ENCODE measurements at regions not wholly inside any gene's neighbourhood (a gene's known extent, or its start where the extent isn't known, plus 50 kb on each side); places are given as distances from the start of the nearest gene placed in this dataset.

DNA sequence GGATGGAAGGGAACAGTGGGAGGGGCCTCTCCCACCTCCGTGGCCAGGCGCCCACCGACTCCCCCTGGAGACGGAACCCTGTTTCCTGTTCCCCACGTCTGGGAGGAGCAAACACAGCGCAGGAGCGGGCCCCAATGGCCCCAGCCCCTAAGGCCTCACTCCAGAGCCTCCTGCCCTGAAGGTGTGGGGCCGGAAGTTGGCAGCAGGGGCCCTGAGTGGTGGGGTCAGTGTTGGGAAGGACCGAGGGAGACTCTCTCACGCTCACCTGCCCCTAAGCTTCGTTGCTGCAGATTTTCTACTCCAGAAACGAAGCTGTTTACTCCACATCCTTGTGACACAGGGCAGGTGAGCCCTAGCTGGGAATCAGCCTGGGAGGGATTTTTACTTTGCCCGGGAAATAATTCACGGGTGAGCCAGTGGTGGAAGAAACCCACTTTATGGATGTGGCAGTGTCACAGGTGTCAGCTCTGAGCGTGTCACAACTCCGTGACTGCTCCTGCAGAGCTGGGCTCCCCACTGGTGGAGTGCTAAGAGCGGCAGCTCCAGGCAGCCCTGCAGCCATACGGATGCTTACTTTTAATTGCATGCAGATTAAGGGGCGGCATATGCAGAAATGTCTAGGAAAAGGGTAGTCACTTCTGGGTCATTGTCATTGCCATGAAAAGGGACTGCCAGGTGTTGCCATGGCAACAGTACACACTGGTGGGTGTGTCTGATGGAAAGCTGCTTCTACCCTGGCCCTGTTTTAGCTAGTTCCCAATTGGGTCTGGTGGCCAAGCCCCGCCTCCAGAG, 77.5 kb upstream of the OLFM1 start:
- DNase-seq, result no peak

GRCh38 chr9:135010586-135010860, 76.9 kb upstream of the OLFM1 start:
- DNase-seq, result no peak

- DNase-seq, result no peak
Observed at GRCh38 chr9:135010921-135011320, 76.5 kb upstream of the OLFM1 start.

- DNase-seq, result no peak
Observed at GRCh38 chr9:135012166-135012565, 75.3 kb upstream of the OLFM1 start.

DNA sequence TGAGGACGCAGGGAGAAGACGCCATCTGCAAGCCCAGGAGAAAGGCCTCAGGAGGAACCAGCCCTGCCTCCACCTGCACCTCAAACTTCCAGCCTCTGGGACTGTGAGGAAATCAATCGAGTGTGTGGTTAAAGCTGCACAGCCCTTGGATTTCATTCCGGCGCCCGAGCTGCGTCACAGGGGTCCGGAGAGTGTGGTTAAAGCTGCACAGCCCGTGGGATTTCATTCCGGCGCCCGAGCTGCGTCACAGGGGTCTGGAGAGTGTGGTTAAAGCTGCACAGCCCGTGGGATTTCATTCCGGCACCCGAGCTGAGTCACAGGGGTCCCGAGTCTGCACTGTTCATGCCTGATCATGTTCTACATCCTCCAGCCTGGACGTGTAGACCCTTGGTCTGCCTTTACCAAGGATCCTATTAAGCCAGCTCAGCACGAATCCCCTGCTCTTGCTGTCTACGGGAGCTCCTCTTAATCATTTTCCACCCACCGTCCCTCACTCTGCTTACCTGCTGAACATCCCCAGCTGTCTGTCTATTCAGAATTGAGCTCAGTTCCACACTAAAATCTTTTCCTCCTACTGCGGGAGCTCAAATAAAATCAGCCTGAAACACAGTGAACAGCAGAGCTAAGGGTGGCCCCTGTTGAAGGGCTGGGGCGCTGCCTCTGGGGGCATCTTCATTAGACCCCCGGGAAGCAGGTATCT, 73.0 kb upstream of the OLFM1 start:
- DNase-seq, result no peak

DNA sequence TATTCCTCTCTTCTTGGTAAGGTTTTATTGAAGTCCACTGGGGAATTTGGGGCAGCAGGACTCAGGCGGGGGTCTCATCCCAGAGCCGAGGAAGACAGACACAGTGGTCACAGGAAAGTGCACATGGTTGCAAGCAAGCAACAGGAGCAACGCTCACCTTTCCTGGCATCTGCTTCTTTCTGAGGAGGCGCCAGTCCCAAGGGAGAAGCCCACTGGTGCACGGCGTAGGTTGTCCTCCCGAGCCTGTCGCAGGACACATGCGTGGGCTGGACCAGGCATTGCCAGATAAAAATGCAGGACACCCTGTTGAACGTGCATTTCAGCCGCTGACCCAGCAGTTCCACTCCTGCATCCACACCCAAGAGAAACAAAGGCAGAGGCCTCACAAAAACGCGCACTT, 72.4 kb upstream of the OLFM1 start:
- DNase-seq, result no peak

- DNase-seq, result no peak
Observed at GRCh38 chr9:135015565-135015964, 71.9 kb upstream of the OLFM1 start.

GRCh38 chr9:135016037-135016640, 71.3 kb upstream of the OLFM1 start:
- no peak for DNase-seq

DNA sequence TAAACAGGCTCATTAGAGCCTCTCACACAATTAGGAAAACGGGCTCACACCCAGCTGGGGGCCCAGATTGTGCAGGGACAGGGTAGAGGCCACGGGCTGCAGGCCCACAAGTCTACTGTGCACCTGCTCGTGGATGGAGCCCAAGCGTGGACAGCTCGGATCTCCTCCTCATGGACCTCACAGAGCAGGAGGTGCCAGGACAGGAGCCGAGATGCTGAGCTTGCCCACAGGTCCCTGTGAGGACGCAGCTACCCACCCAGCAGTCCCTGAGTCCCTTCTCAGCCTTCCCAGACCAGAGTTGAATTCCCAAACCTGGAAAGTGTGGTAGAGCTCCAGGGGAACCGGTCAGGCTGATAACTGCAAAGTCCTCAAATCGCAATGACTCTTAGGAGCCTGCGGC, 70.6 kb upstream of the OLFM1 start:
- no peak for DNase-seq

DNA sequence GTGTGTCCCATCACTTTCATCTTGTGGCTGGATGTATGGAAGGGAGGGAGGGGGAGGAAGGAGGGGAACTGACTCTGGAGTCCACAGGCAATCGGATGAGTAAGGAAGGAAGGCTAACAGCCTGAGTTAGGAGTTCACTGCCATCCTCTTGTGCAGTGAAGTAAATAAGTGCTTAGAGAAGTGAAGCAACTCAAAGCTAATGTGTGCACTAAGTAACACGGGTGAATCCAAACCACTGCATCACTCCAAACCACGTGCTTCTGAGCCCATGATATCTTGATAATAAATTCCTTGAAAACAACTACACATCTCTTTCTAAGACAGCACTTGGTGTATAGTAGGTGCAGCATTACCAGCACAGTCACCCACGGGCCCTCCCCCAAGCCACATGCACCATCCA, 69.6 kb upstream of the OLFM1 start:
- DNase-seq, result no peak

- DNase-seq, result no peak
Observed at GRCh38 chr9:135018306-135018915, 69.1 kb upstream of the OLFM1 start.

DNA sequence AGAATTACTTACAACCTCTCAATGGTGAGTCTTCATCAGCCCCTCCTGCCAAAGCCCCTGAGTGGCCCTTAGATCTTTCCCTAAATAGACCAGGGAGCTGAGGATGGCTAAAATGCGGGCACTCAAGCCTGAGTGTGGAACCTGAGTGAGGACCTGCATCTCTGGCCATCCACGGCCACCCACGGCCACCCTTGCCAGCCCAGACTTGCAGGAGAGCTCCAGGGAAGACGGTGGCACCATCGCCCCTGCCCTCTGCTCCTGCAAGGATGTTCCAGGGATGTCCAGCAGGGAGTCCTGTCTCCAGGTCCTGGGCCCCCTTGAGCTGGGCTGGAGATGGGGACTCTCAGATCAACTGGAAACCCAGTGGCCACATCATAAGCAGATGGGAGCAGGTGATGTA, 68.2 kb upstream of the OLFM1 start:
- DNase-seq, result no peak

- no peak for DNase-seq
Observed at GRCh38 chr9:135020481-135021392, 66.7 kb upstream of the OLFM1 start.

DNA sequence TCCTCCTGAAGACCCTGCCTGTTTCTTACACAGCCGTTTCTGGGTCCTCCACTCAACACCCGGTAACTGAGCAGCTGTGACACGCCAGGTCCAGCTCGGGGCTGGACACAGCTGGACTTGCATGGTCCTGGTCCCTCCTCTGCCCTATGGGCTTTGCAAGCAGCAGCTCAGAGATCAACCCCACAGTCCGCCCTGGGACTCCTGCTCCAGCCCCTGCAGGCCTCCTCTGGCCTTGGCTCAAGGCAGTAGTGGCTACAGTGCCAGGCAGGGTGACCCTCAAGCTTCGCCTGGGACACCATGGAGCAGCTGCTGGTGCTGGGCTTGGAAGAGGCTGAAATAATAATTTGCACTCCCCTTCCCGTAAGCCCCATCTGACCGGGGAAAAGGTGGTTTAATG, 66.1 kb upstream of the OLFM1 start:
- DNase-seq, result no peak

- no peak for DNase-seq
Observed at GRCh38 chr9:135022191-135022870, 65.1 kb upstream of the OLFM1 start.

GRCh38 chr9:135023088-135023785, 64.2 kb upstream of the OLFM1 start:
- DNase-seq, result no peak

GRCh38 chr9:135023786-135024405, 63.6 kb upstream of the OLFM1 start:
- no peak for DNase-seq

GRCh38 chr9:135029463-135029862, 58.0 kb upstream of the OLFM1 start:
- no peak for DNase-seq

DNA sequence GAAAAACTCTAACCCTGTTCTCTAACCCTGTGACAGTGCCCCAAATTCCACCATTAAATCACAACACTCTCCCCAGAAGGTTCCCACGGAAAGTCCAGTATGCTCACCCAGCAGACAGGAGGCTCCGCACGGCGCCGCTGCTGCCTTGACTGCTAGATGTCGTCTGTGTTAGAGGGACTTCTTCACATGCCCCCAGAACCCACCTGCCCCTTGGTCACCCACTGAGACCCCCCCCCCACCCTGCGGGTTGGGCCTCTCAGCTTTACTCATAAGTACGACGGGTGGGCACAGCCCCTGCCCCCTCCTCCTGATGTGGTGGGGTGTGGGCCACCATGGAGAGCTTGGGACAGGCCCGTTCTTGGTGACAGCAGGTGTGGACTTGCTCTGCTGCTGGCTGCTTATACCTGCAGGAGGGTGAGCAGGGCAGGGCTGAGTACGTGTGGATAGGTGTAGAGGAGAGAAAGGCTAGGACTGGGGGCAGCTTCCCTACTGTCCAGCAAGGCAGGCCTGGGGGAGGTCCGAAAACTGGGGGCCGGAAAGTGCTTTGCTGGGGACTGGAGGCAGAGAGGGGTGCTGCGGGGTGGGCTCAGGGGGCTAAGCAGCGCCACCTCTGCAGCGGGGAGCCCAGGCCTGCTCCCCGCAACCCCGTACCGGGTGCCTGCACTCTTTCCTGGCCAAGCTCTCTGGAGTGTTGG, 57.5 kb upstream of the OLFM1 start:
- DNase-seq, result no peak

DNA sequence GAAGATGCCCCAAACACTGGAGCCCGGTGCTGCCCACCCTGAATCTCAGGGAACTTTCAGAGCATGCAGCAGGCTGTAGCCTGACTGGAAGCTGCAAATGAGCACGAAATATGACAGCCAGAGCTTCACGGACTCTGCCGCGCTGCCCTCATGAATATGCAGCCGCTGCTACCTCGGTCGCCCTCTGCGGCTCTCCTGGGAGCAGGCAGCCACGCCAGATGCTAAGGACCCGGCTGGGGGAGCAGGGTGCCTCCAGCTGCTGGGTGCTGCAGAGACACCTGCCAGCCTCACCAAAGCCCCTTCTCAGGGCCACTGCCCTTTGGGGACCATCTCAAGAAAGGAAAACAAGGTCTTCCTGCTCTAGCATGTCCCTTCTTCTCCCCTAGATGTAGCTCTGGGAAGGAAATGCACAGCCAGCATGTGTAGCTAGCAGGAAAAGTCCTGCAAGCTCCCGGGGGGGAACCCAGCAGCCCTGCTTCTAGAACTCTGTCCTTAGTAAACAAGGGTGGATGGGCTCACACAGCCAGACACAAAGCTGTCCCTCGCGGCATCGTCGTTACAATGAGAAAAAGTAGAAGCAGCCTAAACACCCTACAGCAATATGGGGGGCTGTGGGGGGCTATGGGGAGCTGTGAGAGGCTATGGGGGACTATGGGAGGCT, 56.8 kb upstream of the OLFM1 start:
- DNase-seq, result no peak
